ENCODE measurements at regions not wholly inside any gene's neighbourhood (a gene's known extent, or its start where the extent isn't known, plus 50 kb on each side); places are given as distances from the start of the nearest gene placed in this dataset.
"Not testable (repeated sequence)": the region's sequence is repeated elsewhere in the genome, so short reads cannot be mapped to it uniquely, and the experiment has no call there.

DNA sequence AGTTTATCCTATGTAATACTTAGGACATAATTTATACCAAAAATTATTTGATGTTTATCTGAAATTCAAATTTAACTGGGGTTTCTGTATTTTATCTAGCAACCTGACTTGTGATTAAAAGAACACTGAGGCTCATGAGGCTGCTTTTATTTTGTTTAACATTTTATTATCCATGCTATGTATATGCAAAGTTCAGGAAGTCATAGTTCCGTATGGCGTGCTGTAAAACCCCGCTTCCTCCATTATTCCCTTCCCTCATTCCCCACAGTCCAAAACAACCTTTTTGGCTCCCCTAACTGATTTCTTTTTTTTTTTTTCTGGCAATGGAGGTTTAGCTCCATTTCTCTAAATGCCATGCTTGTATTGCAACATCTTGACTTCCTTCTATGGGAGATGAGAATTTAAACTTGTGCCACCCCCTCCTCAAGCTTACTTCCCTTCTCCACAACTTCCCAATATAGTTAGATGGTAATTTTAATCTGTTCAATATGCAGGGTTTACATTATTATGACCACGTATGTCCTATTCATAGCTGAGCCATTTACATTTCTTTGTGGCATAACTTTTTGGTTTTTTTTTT, 138.0 kb upstream of the DNAH14 start:
- DNase-seq (ENCODE audit: low read depth, low spot score): no peak
- in situ Hi-C loops (cut with HindIII; ENCODE audit: low pct_unique_long_range_greater_than_20kb, low sequenced_read_pairs): no loop called here

DNA sequence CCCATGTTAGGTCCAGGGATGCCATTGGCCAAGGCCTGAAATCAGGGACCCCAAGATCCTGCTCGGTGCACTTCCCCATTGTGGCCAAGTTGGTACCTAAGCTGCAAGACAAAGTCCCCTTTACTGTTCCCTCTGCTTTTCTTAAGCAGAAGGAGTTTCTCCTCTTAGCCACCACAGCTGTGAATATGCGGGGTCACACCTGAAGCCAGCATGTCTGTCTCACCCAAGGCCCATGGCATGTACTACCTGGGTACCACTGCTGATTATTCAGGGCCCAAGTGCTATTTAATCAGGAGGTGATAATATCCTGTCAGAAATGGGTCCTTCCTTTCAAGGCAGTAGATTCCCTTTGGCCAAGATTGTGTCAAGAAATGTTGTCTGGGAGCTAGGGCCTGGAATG, 133.9 kb upstream of the DNAH14 start:
- DNase-seq (ENCODE audit: low read depth, low spot score): no peak
- in situ Hi-C loops (cut with HindIII; ENCODE audit: low pct_unique_long_range_greater_than_20kb, low sequenced_read_pairs): no loop called here

DNA sequence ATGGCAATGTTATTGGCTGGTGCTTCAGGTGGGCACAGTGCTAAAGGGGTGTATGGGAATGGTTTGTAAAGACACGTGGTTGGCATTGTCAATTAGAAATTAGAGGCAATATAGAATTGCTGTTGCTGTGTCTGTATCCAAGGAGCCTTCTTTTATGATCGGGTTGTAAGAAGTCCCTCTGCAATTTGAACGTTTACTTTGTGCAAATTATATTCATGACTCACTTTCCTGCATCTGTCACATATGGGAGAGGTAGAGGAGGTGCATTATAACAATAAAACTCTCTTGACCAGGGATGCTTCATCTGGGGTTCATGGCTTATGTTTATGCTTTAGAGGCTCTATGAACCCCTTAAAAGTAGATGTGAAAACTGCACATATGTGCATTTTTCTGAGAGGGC, 130.4 kb upstream of the DNAH14 start:
- in situ Hi-C loops (cut with HindIII; ENCODE audit: low pct_unique_long_range_greater_than_20kb, low sequenced_read_pairs): no loop called here
- DNase-seq (ENCODE audit: low read depth, low spot score): no peak

DNA sequence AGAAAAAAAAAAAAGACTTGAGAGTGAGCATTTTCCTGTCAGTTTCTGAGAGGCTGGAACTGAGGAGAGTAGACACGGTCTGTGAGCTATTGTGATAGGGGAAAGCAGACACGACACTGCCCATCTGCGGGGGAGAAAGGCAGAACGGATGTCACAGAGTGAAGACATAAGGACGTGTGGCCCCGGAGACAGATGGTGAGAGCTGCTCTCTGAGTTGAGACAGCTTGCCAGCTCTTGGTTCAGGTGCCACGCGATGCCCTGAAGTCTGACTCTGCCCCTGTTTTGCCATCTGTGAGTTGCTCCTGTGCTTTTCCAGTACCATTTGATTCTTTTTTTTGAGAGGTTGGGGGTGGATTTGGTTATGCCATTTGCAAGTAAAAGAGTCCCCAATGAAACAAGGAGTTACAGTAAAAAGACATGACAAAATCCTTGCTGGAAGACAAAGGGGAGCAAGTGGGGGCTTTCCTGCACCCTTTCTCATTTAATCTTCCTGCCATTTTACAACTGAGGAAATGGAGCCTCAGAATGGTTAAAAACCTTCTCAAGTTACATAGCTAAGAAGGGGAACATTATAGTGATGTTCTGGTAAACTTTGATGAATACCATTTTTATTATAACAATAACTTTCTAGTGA, 128.9 kb upstream of the DNAH14 start:
- in situ Hi-C loops (cut with HindIII; ENCODE audit: low pct_unique_long_range_greater_than_20kb, low sequenced_read_pairs): no loop called here
- no peak for DNase-seq (ENCODE audit: low read depth, low spot score)

DNA sequence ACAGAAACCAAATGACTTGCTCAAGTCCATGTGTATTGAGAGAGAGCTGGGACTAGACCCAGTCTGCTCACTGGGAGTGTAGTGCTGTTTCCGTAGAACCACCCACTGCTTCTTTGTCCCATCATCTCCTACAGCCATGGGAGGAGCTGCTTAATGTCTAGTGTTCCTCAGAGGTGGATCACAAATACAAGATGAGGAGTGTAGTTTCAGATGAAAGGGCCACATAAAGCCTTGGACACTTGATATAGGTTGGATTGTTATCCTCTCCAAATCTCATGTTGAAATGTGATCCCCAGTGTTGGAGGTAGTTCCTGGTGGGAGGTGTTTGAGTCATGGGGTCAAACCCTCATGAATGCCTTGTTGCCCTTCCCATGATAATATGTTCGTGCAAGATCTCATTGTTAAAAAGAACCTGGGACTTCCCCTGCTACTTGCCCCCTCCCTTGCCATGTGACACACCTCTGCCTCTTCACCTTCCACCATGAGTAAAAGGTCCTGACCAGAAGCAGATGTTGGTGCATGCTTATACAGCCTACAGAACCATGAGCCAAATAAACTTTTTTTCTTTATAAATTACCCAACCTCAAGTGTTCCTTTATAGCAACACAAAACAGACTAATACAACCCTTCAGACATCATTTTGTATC, 127.5 kb upstream of the DNAH14 start:
- in situ Hi-C loops (cut with HindIII; ENCODE audit: low pct_unique_long_range_greater_than_20kb, low sequenced_read_pairs): no loop called here
- DNase-seq (ENCODE audit: low read depth, low spot score): no peak

DNA sequence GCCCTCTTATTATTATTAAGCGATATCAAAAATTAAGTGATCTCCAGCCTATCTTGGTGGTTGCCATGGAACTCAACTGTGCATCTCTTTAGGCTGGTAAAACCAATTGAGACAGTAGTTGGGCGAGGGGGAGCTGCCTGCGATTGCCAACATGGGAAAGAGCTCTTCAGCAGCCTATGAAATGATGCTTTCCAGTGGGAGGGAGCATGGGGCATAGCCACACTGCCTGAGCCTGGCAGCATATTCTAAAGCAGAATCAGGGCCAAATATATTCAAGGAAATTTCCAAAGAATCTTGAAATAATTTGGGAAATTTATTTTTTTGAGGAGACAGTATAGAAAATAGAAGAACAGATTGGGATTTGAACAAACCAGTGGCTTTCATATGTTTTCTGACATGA, 126.9 kb upstream of the DNAH14 start:
- in situ Hi-C loops (cut with HindIII; ENCODE audit: low pct_unique_long_range_greater_than_20kb, low sequenced_read_pairs): no loop called here

DNA sequence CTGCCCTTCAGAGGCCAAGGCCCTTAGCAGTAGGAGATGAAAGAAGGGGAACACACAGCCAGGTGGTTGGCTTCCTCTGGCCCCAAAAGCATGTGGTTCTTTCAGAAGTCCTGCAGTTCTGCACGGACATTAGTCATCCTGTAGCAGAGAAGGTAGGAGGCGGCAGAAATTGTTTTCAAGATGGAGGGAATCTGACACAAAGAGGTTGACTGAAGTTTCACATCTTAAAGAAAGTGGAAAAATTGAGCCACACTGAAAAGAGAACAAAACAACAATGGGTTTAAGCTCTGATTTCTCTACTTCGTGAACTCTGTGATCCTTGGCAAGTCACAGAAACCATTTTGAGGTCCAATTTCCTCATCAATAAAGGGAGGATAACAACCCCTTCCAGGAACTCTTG, 125.3 kb upstream of the DNAH14 start:
- DNase-seq (ENCODE audit: low read depth, low spot score): no peak
- in situ Hi-C loops (cut with HindIII; ENCODE audit: low pct_unique_long_range_greater_than_20kb, low sequenced_read_pairs): no loop called here

More for the DNA sequence above, 126.9 kb upstream of the DNAH14 start:
- no peak for DNase-seq (ENCODE audit: low read depth, low spot score)

DNA sequence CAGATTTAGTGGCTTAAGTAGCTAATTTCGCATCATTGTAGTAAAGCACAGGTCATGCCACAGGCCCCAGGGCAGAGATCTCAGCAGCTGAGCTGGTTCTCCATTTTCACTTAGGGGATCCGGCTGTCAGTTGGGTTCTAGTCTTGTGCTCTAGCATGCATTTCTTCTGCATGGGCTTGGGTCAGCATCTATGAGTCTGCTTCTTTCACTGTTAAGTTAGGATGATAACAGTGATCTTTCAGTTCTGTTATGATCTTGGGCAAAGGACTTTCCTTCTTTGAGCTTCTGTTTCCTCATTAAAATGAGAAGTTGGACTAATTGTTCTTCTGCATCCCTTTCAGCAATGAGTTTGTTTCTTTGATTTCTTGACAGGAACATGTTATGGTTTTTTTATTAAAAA, 123.6 kb upstream of the DNAH14 start:
- no peak for DNase-seq (ENCODE audit: low read depth, low spot score)
- in situ Hi-C loops (cut with HindIII; ENCODE audit: low pct_unique_long_range_greater_than_20kb, low sequenced_read_pairs): no loop called here

DNA sequence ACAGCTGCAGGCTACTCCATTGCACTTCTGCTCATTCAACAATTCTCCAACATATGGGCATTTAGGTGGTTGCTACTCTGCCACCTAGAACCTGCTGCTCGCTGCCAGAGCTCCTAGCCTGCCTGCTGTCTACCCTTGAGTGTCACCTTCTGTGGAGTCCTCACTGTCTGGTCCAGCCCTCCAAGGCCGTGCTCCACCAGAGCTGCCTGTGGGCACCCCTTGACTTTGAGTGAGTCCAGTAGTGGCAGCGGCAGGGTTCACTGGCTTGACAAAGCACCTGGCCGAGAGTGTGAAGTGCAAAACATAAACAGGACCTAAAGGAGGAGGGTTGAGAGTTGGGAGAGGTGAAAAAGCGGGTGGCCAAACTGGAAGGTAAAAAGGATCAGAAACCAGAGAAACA, 120.3 kb upstream of the DNAH14 start:
- no peak for DNase-seq (ENCODE audit: low read depth, low spot score)
- in situ Hi-C loops (cut with HindIII; ENCODE audit: low pct_unique_long_range_greater_than_20kb, low sequenced_read_pairs): no loop called here

DNA sequence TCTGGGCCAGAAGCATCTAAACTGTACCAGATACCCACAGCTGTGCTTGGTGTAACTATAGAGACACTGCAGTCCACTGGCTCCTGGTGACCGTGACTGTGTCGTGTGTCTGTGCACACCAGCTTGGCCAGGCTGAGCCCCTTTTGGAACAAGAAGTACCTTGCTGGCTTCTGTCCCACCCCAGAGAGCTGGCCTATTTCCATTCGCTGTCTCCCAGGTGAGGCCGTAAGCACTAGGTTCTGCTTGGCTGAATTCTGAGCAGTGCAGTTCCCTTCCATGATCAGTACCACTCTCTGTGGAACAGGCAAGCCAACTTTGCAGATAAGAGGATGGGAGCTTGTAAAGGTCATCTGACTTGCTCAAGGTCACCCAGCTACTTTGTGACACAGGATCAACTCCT, 119.9 kb upstream of the DNAH14 start:
- in situ Hi-C loops (cut with HindIII; ENCODE audit: low pct_unique_long_range_greater_than_20kb, low sequenced_read_pairs): no loop called here
- no peak for DNase-seq (ENCODE audit: low read depth, low spot score)

DNA sequence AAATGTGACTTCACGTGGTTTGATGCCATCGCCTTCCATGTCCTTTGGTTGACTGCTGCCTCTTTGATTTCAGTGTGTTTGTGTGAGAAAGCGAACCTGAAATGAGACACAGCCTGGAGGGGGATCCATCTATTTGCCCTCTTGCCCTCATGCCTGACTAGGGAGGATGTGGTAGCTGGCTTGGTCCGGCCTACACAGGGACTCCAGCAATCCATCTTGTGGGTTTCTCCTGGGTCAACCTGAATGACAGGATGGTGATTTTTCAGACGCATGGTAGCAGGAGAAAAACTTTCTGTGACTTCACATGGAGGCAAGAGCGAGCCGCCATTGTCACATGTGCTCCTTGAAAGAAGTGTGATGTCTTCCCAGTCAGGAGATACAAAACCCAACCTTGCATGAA, 117.9 kb upstream of the DNAH14 start:
- DNase-seq (ENCODE audit: low read depth, low spot score): no peak
- in situ Hi-C loops (cut with HindIII; ENCODE audit: low pct_unique_long_range_greater_than_20kb, low sequenced_read_pairs): no loop called here

DNA sequence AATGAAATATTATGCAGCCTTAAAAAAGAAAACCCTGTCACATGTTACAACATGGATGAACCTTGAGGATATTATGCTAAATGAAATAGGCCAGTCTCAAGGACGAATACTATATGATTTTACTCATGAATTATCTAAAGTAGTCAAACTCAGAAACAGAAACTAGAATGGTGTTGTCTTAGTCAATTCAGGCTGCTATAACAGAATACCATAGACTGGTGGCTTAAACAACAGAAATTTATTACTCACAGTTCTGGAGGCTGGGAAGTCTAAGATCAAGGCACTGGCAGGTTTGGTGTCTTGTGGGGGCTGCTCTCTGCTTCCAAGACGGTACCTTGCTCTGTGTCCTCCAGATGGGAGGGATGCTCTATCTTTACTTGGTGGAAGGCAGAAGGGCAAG, 113.8 kb upstream of the DNAH14 start:
- DNase-seq (ENCODE audit: low read depth, low spot score): no peak
- in situ Hi-C loops (cut with HindIII; ENCODE audit: low pct_unique_long_range_greater_than_20kb, low sequenced_read_pairs): no loop called here

DNA sequence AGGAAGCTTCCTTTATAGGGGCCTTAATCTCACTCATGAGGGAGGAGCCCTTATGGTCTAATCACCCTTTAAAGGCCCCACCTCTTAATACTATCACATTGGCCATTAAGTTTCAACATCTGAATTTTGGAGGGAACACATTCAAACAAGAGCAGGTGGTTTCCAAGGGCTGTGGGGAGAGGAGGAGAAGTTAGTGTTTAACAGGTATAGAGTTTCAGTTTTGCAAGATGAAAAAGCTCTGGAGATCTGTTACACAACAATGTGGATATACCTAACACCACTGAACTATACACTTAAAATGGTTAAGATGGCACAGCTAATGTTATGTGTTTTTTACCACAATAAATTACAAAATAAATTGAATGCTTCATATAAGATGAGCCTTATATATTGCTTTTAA, 113.4 kb upstream of the DNAH14 start:
- in situ Hi-C loops (cut with HindIII; ENCODE audit: low pct_unique_long_range_greater_than_20kb, low sequenced_read_pairs): no loop called here
- no peak for DNase-seq (ENCODE audit: low read depth, low spot score)

DNA sequence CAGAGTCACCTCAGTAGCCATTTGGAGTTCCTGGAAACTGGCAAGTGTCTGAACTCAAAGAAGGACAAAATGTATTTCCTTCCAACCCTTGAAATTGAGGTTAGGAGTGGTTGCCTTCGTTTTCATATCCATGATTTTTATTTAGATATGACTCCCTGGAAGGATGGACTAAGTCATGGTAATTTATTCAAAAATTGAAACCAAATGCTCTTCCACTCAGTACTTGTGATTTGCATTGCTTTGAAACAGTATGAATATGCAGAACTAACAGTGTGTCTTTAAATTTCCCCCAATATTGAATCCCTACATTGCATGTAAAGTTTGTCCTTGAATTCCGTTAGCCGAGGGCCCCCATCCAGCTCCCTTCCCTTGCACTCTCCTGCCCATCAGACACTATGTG, 112.1 kb upstream of the DNAH14 start:
- DNase-seq (ENCODE audit: low read depth, low spot score): no peak
- in situ Hi-C loops (cut with HindIII; ENCODE audit: low pct_unique_long_range_greater_than_20kb, low sequenced_read_pairs): no loop called here

DNA sequence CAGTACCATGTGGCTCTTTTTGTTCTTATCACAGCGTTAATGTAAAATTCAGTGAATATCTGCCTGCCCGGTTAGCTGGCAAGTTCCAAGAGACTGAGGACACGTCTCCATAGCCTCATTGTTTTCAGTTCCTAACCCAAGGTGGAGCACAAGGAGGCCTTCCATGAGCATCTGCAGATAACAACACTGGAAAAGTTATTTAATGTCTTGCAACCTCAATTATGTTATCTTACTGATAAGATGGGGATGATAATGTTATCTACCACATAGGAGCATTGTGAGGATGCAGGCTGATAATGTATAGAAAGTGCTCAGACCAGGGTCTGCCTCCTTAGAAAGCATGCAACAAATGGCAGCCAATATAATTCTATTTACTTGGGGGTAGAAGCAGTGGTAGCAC, 109.6 kb upstream of the DNAH14 start:
- in situ Hi-C loops (cut with HindIII; ENCODE audit: low pct_unique_long_range_greater_than_20kb, low sequenced_read_pairs): no loop called here

DNA sequence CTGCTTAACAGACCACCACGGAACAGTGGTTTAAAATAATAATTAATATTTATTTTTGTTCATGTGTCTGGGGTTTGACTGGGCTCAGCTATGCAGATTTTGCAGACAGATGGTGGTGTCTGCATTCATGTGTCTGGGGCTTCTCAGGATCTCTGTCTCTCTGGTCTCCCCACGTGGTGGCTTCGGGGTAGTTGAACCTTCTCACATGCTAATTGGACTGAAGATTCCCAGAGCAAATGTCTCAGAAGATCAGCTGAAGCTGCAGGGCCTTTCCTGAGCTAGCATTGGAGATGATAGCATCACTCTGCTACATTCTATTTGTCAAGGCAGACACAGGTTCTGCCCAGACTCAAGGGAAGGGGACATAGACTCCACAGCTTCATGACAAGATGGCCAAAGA, 109.1 kb upstream of the DNAH14 start:
- in situ Hi-C loops (cut with HindIII; ENCODE audit: low pct_unique_long_range_greater_than_20kb, low sequenced_read_pairs): no loop called here

More for the DNA sequence above, 109.6 kb upstream of the DNAH14 start:
- DNase-seq (ENCODE audit: low read depth, low spot score): no peak

DNA sequence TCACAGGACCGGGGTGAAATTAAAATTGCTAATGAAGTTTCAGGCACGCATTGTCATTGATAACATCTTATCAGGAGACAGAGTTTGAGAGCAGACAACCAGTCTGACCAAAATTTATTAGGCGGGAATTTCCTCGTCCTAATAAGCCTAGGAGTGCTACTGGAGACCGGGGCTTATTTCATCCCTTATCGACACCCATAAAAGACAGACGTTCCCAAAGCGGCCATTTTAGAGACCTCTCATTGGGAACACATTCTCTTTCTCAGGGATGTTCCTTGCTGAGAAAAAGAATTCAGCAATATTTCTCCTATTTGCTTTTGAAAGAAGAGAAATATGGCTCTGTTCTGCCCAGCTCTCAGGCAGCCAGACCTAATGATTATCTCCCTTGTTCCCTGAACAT, 107.7 kb upstream of the DNAH14 start:
- in situ Hi-C loops (cut with HindIII; ENCODE audit: low pct_unique_long_range_greater_than_20kb, low sequenced_read_pairs); DNase-seq (ENCODE audit: low read depth, low spot score): not testable (repeated sequence)

More for the DNA sequence above, 109.1 kb upstream of the DNAH14 start:
- DNase-seq (ENCODE audit: low read depth, low spot score): no peak

DNA sequence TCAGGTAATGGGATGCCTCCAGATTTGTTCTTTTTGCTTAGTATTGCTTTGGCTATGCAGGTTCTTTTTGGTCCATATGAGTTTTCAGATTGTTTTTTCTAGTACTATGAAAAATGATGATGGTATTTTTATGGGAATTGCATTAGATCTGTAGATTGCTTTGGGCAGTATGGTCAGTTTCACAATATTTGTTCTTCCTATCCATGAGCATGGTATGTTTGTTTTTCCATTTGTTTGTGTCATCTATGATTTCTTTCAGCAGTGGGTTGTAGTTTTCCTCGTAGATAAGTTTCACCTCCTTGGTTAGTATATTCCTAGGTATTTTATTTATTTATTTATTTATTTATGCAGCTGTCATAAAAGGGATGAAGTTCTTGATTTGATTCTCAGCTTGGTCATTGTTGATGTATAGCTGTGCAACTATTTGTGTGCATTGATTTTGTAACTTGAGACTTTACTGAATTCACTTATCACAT, 103.9 kb upstream of the DNAH14 start:
- in situ Hi-C loops (cut with HindIII; ENCODE audit: low pct_unique_long_range_greater_than_20kb, low sequenced_read_pairs): no loop called here
- DNase-seq (ENCODE audit: low read depth, low spot score): no peak

DNA sequence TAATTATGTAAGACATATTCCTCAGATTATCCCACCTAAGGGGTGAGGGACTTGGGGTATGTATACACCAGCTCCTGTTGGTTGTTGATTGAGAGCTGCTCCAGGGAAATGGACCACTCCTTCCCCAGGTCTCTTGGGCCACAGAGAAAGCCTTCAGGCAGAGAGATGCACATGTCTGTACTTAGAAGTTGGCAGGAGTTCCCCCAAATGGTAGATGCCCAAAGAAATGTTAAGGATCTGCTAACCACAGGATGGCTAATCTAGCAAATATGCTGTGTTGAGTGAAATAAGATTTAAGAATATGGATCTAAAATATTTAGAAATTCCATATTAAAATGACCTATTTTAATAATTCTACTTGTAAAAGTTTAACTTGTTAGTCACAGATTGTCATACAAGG, 100.8 kb upstream of the DNAH14 start:
- in situ Hi-C loops (cut with HindIII; ENCODE audit: low pct_unique_long_range_greater_than_20kb, low sequenced_read_pairs): no loop called here
- DNase-seq (ENCODE audit: low read depth, low spot score): no peak
